PFSK-1 (cell line): ENCODE measurements at regions not wholly inside any gene's neighbourhood (a gene's known extent, or its start where the extent isn't known, plus 50 kb on each side); places are given as distances from the start of the nearest gene placed in this dataset.

Experiments used
- FOXP2 ChIP-seq: optimal IDR thresholded peaks from 2 replicates; pipeline ENCODE3; 2011; ENCODE audit warnings: borderline replicate concordance, control low read depth, inconsistent platforms; ENCODE audit not compliant: insufficient read depth; ENCODE audit errors: extremely low read length, extremely low read depth
- POLR2AphosphoS5 ChIP-seq: IDR thresholded peaks from 2 replicates; pipeline ENCODE4 v1.6.1; 2012; ENCODE audit warnings: low read depth, mild to moderate bottlenecking, control low read depth, low read length, moderate library complexity
- REST ChIP-seq, 2 experiments: IDR thresholded peaks; 2 replicates each; pipeline versions ENCODE4 v1.6.1 to v1.8.0; 2011 to 2012; ENCODE audit warnings: low read depth in 2 of 2, low read length in 2 of 2, control low read depth in 1 of 2, inconsistent platforms in 1 of 2, mild to moderate bottlenecking in 1 of 2, moderate library complexity in 1 of 2; ENCODE audit not compliant: insufficient read depth in 1 of 2
- SIN3A ChIP-seq: IDR thresholded peaks from 2 replicates; pipeline ENCODE4 v1.6.1; 2012; ENCODE audit warnings: mild to moderate bottlenecking, low read length, moderate library complexity, borderline replicate concordance; ENCODE audit not compliant: insufficient read depth
- TAF1 ChIP-seq: IDR thresholded peaks from 2 replicates; pipeline ENCODE4 v1.6.1; 2012; ENCODE audit warnings: low read length, control low read depth, borderline replicate concordance; ENCODE audit not compliant: insufficient read depth

GRCh38 chr1:88609051-88609450 is 75.0 kb upstream of the PKN2 start:
- TF ChIP-seq POLR2AphosphoS5 (no peak), REST (IDR thresholded peaks at IDR 0.05; ENCODE audit: insufficient read depth in 1 of 2, low read depth in 2 of 2, low read length in 2 of 2) (0 out of 4 replicates have a peak, but pooled peaks of 1 of the 2 experiments have one; percentile 60), SIN3A (no peak), TAF1 (no peak), FOXP2 (no peak)
